IMR-90 (cell line): ENCODE measurements at regions not wholly inside any gene's neighbourhood (a gene's known extent, or its start where the extent isn't known, plus 50 kb on each side); places are given as distances from the start of the nearest gene placed in this dataset.
"Not testable (repeated sequence)": the region's sequence is repeated elsewhere in the genome, so short reads cannot be mapped to it uniquely, and the experiment has no call there.

Source experiments
- ATAC-seq: fragments of 200-7000 bp; cut with Tn5 transposase; 2 replicates; pipeline ENCODE4 v1.9.1; 2020; ENCODE audit warnings: low read depth, mild to moderate bottlenecking, moderate library complexity
- BruUV-seq: library from RNA; stranded (reverse); fragments of 400-500 nt; replicated peaks from 2 replicates; lab custom pipeline; 2021; lab: Mats Ljungman, UMichigan
- CTCF ChIA-PET: fragments of 300-600 bp; formaldehyde crosslinking; extraction: SDS; loops from one replicate; lab custom pipeline; 2021; ENCODE audit warnings: antibody characterized with exemption; lab: Yijun Ruan, JAX
- POLR2A ChIA-PET: fragments of 300-600 bp; sonication (Branson Sonifier 250); formaldehyde crosslinking; loops from one replicate; lab custom pipeline; 2022; ENCODE audit warnings: antibody characterized with exemption; ENCODE audit not compliant: unreplicated experiment; lab: Charles Lee
- DNase-seq: peaks from one replicate; pipeline ENCODE4 v3.0.0; 2013
- H2AFZ ChIP-seq: replicated peaks from 2 replicates; pipeline ENCODE3; 2013; ENCODE audit warnings: low read length, mild to moderate bottlenecking; ENCODE audit not compliant: poor library complexity
- H2AK5ac ChIP-seq: 2 replicates; pipeline ENCODE4 v1.6.1; 2013; ENCODE audit warnings: low read depth, low read length, inconsistent platforms
- H2AK9ac ChIP-seq: replicated peaks from 2 replicates; pipeline ENCODE3; 2013; ENCODE audit warnings: mild to moderate bottlenecking, low read depth, low read length, moderate library complexity; ENCODE audit not compliant: poor library complexity
- H2BK120ac ChIP-seq: 2 replicates; pipeline ENCODE4 v1.6.1; 2013; ENCODE audit warnings: low read depth, low read length, inconsistent platforms
- H2BK15ac ChIP-seq: 3 replicates; pipeline ENCODE4 v1.6.1; 2013; ENCODE audit warnings: low read depth, low read length, inconsistent platforms
- H2BK20ac ChIP-seq: 2 replicates; pipeline ENCODE4 v1.6.1; 2013; ENCODE audit warnings: low read depth, mild to moderate bottlenecking, inconsistent platforms, low read length, moderate library complexity
- H2BK5ac ChIP-seq: 2 replicates; pipeline ENCODE4 v1.6.1; 2013; ENCODE audit warnings: mild to moderate bottlenecking, low read depth, low read length, inconsistent platforms; ENCODE audit not compliant: poor library complexity, severe bottlenecking
- H3K14ac ChIP-seq: replicated peaks from 2 replicates; pipeline ENCODE4 v1.6.1; 2013; ENCODE audit warnings: low read depth, low read length, inconsistent platforms
- H3K18ac ChIP-seq: 2 replicates; pipeline ENCODE4 v1.6.1; 2013; ENCODE audit warnings: low read depth, low read length, control low read depth
- H3K23ac ChIP-seq: 2 replicates; pipeline ENCODE4 v1.6.1; 2013; ENCODE audit warnings: low read depth, low read length, inconsistent platforms
- H3K27ac ChIP-seq: 2 replicates; pipeline ENCODE4 v1.5.1; 2013; ENCODE audit warnings: mild to moderate bottlenecking, control low read depth, low read length; ENCODE audit not compliant: insufficient read depth
- H3K27me3 ChIP-seq: 2 replicates; pipeline ENCODE4 v1.6.1; 2013; ENCODE audit warnings: low read length; ENCODE audit not compliant: control insufficient read depth, insufficient read depth
- H3K36me3 ChIP-seq: 2 replicates; pipeline ENCODE4 v1.6.1; 2013; ENCODE audit warnings: low read length, mixed read lengths; ENCODE audit not compliant: control insufficient read depth, insufficient read depth
- H3K4ac ChIP-seq: 2 replicates; pipeline ENCODE4 v1.6.1; 2013; ENCODE audit warnings: low read depth, low read length, inconsistent platforms
- H3K4me1 ChIP-seq: 2 replicates; pipeline ENCODE4 v1.6.1; 2013; ENCODE audit warnings: low read length, mixed read lengths; ENCODE audit not compliant: control insufficient read depth, insufficient read depth
- H3K4me2 ChIP-seq: 2 replicates; pipeline ENCODE4 v1.6.1; 2013; ENCODE audit warnings: low read depth, mild to moderate bottlenecking, control low read depth, low read length, moderate library complexity
- H3K4me3 ChIP-seq: 2 replicates; pipeline ENCODE4 v1.5.1; 2013; ENCODE audit warnings: low read depth, mild to moderate bottlenecking, control low read depth, low read length, moderate library complexity; ENCODE audit not compliant: insufficient read depth
- H3K56ac ChIP-seq: 2 replicates; pipeline ENCODE4 v1.6.1; 2013; ENCODE audit warnings: low read length, inconsistent platforms; ENCODE audit not compliant: insufficient read depth; ENCODE audit errors: extremely low read depth
- H3K79me1 ChIP-seq, 2 experiments: 2 replicates each; pipeline ENCODE4 v1.6.1; 2013; ENCODE audit warnings: low read length in 2 of 2, inconsistent platforms in 1 of 2, low read depth in 1 of 2
- H3K9ac ChIP-seq: 2 replicates; pipeline ENCODE4 v1.6.1; 2013; ENCODE audit warnings: low read depth, low read length, control low read depth
- H3K9me1 ChIP-seq: 2 replicates; pipeline ENCODE4 v1.6.1; 2013; ENCODE audit warnings: low read length, inconsistent platforms; ENCODE audit not compliant: insufficient read depth
- H3K9me3 ChIP-seq: 2 replicates; pipeline ENCODE4 v1.6.1; 2013; ENCODE audit warnings: low read length; ENCODE audit not compliant: control insufficient read depth, insufficient read depth
- H4K20me1 ChIP-seq: 2 replicates; pipeline ENCODE4 v1.6.1; 2013; ENCODE audit warnings: low read length, inconsistent platforms; ENCODE audit not compliant: insufficient read depth
- H4K5ac ChIP-seq: 2 replicates; pipeline ENCODE4 v1.6.1; 2013; ENCODE audit warnings: mild to moderate bottlenecking, low read depth, low read length, control low read depth
- H4K8ac ChIP-seq, 2 experiments: 2 replicates each; pipeline ENCODE4 v1.6.1; 2013; ENCODE audit warnings: low read depth in 2 of 2, low read length in 2 of 2, control low read depth in 1 of 2, inconsistent platforms in 1 of 2
- H4K91ac ChIP-seq: 2 replicates; pipeline ENCODE4 v1.6.1; 2013; ENCODE audit warnings: low read depth, low read length, inconsistent platforms; ENCODE audit not compliant: insufficient read depth
- WGBS, 2 experiments: methylation state at CpG; one replicate each; pipeline versions ENCODE4 v1.1.5 to v1.1.7; 2013; ENCODE audit warnings: missing lambda C conversion rate in 2 of 2; ENCODE audit not compliant: insufficient read length in 1 of 2; ENCODE audit errors: extremely low coverage in 2 of 2; 5-methylcytosine and 5-hydroxymethylcytosine counted together
- dilution Hi-C: fragments of 300-500 bp; cut with HindIII; formaldehyde crosslinking; loops from one replicate; pipeline ENCODE4 v1.14.3; 2018; ENCODE audit warnings: low sequenced_read_pairs; ENCODE audit not compliant: unreplicated experiment
- in situ Hi-C: fragments of 300-500 bp; cut with MboI; formaldehyde crosslinking; loops from 3 replicates; pipeline ENCODE4 v1.14.3; 2019; ENCODE audit warnings: low sequenced_read_pairs, inconsistent platforms, mixed read lengths
- intact Hi-C: fragments of 100-400 bp; cut with micrococcal nuclease; formaldehyde crosslinking; loops from 2 replicates; pipeline ENCODE4 v1.10.0; 2022

DNA sequence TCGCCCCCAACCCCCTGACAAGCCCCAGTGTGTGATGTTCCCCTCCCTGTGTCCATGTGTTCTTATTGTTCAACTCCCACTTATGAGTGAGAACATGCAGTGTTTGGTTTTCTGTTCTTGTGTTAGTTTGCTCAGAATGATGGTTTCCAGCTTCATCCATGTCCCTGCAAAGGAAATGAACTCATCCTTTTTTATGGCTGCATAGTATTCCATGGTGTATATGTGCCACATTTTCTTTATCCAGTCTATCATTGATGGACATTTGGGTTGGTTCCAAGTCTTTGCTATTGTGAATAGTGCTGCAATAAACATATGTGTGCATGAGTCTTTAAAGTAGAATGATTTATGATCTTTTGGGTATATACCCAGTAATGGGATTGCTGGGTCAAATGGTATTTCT is 107.5 kb downstream of the UTP18 start:
- H2AK9ac ChIP-seq, ATAC-seq, H2BK5ac ChIP-seq, H3K23ac ChIP-seq, H4K91ac ChIP-seq, in situ Hi-C loops, H3K79me1 ChIP-seq, H2BK15ac ChIP-seq, POLR2A ChIA-PET, H2BK20ac ChIP-seq, H3K56ac ChIP-seq, H3K4me1 ChIP-seq, H3K18ac ChIP-seq, CTCF ChIA-PET, intact Hi-C loops, H2AFZ ChIP-seq, H4K5ac ChIP-seq, H3K27me3 ChIP-seq, BruUV-seq, H3K4ac ChIP-seq, H3K9me1 ChIP-seq, H3K36me3 ChIP-seq, H2BK120ac ChIP-seq, H3K14ac ChIP-seq, H3K27ac ChIP-seq, H3K4me3 ChIP-seq, dilution Hi-C loops, H3K9ac ChIP-seq, DNase-seq, H3K9me3 ChIP-seq, H2AK5ac ChIP-seq, H3K4me2 ChIP-seq, H4K8ac ChIP-seq, H4K20me1 ChIP-seq: not testable (repeated sequence)
- WGBS, 2 experiments = no CpG with 5 or more reads among the region's 1 CpG
